Activated CD4-positive, alpha-beta memory T cell treated with anti-CD3 and anti-CD28 coated beads for 36 hours (primary cell): ENCODE measurements at regions not wholly inside any gene's neighbourhood (a gene's known extent, or its start where the extent isn't known, plus 50 kb on each side); places are given as distances from the start of the nearest gene placed in this dataset.
A peak's percentile ranks its signal among the peaks of the same experiment; 100 is the strongest.

Source experiments
- CTCF ChIA-PET: fragments of 350-600 bp; sonication (Branson Sonifier 250); formaldehyde crosslinking; loops from one replicate; lab custom pipeline; 2021; ENCODE audit warnings: antibody characterized with exemption, inconsistent platforms; lab: Charles Lee
- POLR2A ChIA-PET: fragments of 350-600 bp; sonication (Branson Sonifier 250); formaldehyde crosslinking; loops from one replicate; lab custom pipeline; 2021; ENCODE audit warnings: antibody characterized with exemption; lab: Charles Lee
- DNase-seq: peaks from one replicate; pipeline ENCODE4 v3.0.0-alpha.2; 2020
- H3K27ac Mint-ChIP-seq: one replicate; pipeline ENCODE4 v1.8.0; 2021; ENCODE audit warnings: mixed read lengths
- H3K27me3 Mint-ChIP-seq: one replicate; pipeline ENCODE4 v1.8.0; 2021; ENCODE audit warnings: mixed read lengths
- H3K36me3 Mint-ChIP-seq: one replicate; pipeline ENCODE4 v1.8.0; 2021; ENCODE audit warnings: mixed read lengths
- H3K4me1 Mint-ChIP-seq: one replicate; pipeline ENCODE4 v1.8.0; 2021; ENCODE audit warnings: low read depth, mixed read lengths
- H3K4me3 Mint-ChIP-seq: one replicate; pipeline ENCODE4 v1.8.0; 2021; ENCODE audit warnings: mild to moderate bottlenecking, mixed read lengths
- H3K9me3 Mint-ChIP-seq: one replicate; pipeline ENCODE4 v1.8.0; 2021; ENCODE audit warnings: mixed read lengths
- intact Hi-C: fragments of 100-400 bp; cut with micrococcal nuclease; formaldehyde crosslinking; loops from one replicate; pipeline ENCODE4 v1.15.1; 2023

GRCh38 chr2:122129399-122129798, 373.9 kb downstream of the TSN start:
- intact Hi-C loops: no loop called here
- Mint-ChIP-seq H3K27me3 (no peaks in the 10 kb centered on the region), H3K36me3 (peaks cover 2% of the 10 kb centered on the region), H3K27ac (no peak overlapping the region), H3K9me3 (peaks cover 34% of the 10 kb centered on the region), H3K4me3 (no peak overlapping the region), H3K4me1 (no peaks in the 10 kb centered on the region)
- DNase-seq: no peak
- POLR2A ChIA-PET: no interaction called here
- CTCF ChIA-PET: no interaction called here

GRCh38 chr2:122132147-122132691, 376.8 kb downstream of the TSN start:
- ChIA-PET CTCF (no interaction called here), POLR2A (interaction anchor here (0.9 kb wide), 1 partner anchor 11 kb away, joined by 3 read pairs; no protein-coding TSS in a partner anchor)
- peaks cover 24% of the 10 kb centered on the region for H3K9me3 Mint-ChIP-seq
- DNase-seq: no peak
- H3K27ac Mint-ChIP-seq: no peak overlapping the region
- no peaks in the 10 kb centered on the region for H3K4me1 Mint-ChIP-seq
- H3K27me3 Mint-ChIP-seq: no peaks in the 10 kb centered on the region
- no peak overlapping the region for H3K4me3 Mint-ChIP-seq
- intact Hi-C loops: no loop called here
- peaks cover 2% of the 10 kb centered on the region for H3K36me3 Mint-ChIP-seq

DNA sequence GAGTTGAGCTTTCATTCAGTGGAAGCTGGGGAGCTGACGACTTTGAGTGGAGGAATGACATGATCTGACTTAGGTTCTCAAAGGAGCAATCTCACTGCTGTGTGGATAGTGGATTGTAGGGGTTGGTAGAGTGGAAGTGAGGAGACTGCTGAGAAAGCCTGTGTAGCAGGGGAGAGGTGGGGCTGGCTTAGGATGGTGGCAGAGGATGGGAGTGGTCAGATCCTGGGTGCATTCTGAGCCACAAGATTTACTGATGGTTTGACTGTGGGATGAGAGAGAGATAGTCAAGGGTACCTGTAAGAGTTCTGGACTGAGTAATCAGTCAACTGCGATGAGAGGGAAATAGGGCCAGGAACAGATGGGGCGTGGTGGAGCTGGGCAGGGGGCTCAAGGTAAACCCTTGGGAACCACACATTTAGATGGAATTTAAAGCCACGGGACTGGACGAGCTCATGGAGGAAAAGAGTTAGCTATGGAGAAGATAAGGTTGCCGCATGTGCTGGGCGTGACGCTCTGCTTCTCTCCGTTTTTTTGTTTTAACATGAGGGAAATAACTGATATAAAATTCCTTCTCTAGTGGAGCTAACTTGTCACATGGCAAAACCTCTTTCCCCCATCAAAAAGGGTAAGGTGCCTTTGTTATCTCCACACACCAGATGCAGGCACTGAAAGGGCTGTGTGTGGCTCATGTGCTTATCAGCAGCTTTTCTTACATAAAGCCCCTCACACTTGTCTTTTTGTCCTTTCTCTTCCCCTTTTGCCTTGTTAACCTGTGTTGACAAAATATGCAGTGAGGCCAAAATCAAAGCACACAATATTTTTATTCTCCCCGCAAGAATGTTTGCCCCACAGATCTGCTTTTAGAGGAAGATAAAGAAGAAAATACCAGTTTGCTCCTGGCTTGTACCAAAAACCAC, 379.8 kb downstream of the TSN start:
- Mint-ChIP-seq H3K4me3 (no peak overlapping the region), H3K4me1 (no peaks in the 10 kb centered on the region), H3K27me3 (no peaks in the 10 kb centered on the region), H3K9me3 (peaks cover 10% of the 10 kb centered on the region), H3K27ac (no peak overlapping the region), H3K36me3 (peaks cover 2% of the 10 kb centered on the region)
- no peak for DNase-seq
- ChIA-PET POLR2A (no interaction called here), CTCF (no interaction called here)
- intact Hi-C loops: no loop called here

DNA sequence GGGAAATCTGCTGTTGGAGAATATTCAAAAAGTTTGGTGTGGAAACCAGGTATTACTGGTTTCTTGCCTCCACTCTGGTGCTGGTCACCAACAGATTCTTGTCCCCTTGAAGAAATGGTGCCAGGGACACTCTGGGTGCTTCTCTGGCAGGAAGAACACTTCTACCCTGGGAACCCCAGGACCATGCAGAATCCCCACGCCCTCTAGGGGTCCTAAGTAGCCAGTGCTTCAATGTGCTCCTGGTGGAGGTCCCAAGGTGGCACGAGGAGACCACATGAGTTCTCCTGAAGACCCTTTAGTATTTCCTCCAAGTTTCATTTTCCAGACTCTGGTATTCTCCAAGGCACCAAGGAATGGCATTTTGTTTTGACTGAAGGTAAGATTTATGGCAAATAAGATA, 380.6 kb downstream of the TSN start:
- Mint-ChIP-seq H3K4me1 (no peaks in the 10 kb centered on the region), H3K4me3 (no peak overlapping the region), H3K9me3 (peaks cover 3% of the 10 kb centered on the region), H3K27ac (no peak overlapping the region), H3K36me3 (no peaks in the 10 kb centered on the region), H3K27me3 (no peaks in the 10 kb centered on the region)
- DNase-seq: peak; percentile 26
- CTCF ChIA-PET: no interaction called here
- intact Hi-C loops: loop anchor here (1.0 kb wide), 1 partner anchor 161 kb away; no protein-coding TSS in a partner anchor
- POLR2A ChIA-PET: no interaction called here

GRCh38 chr2:122138561-122138960, 383.1 kb downstream of the TSN start:
- ChIA-PET CTCF (no interaction called here), POLR2A (no interaction called here)
- H3K4me1 Mint-ChIP-seq: no peaks in the 10 kb centered on the region
- H3K4me3 Mint-ChIP-seq: no peak overlapping the region
- no peak overlapping the region for H3K27ac Mint-ChIP-seq
- intact Hi-C loops: no loop called here
- DNase-seq: no peak
- H3K9me3 Mint-ChIP-seq: no peaks in the 10 kb centered on the region
- no peaks in the 10 kb centered on the region for H3K36me3 Mint-ChIP-seq
- no peaks in the 10 kb centered on the region for H3K27me3 Mint-ChIP-seq

DNA sequence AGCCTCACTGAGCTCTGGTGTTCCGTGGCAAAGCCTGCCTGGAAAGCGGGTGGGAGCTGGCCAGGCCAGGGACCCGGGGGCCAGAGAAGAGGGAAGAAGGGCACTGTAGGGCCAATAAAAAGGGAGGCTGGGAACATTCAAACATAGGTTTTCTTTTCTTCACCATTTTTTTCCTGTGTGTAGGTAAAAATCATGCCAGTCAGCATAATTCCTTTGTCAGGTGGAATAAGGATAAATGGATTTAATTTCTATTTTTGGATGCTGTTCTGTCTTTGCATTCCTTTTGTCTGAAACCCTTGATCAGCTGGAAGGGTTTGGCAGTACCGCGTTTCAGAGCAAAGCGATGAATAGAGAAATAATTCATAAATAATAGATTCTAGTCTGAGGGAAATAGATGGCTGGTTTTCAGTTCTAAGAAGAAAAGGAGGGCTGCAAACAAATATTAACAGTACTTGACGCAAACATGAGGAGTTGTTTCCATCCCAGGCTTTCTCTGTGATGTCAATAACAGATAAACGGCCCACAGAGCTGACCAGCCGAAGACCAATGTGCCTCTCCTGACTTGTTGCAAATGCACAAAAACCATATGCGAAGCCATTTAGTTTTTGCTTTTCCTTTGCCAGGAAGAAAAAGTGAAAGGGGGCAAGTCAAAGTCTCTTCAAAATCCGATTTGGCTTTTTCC, 384.4 kb downstream of the TSN start:
- H3K4me3 Mint-ChIP-seq: no peak overlapping the region
- DNase-seq: no peak
- no peaks in the 10 kb centered on the region for H3K27me3 Mint-ChIP-seq
- ChIA-PET CTCF (no interaction called here), POLR2A (no interaction called here)
- no peaks in the 10 kb centered on the region for H3K9me3 Mint-ChIP-seq
- H3K27ac Mint-ChIP-seq: no peak overlapping the region
- intact Hi-C loops: no loop called here
- H3K36me3 Mint-ChIP-seq: no peaks in the 10 kb centered on the region
- H3K4me1 Mint-ChIP-seq: no peaks in the 10 kb centered on the region

DNA sequence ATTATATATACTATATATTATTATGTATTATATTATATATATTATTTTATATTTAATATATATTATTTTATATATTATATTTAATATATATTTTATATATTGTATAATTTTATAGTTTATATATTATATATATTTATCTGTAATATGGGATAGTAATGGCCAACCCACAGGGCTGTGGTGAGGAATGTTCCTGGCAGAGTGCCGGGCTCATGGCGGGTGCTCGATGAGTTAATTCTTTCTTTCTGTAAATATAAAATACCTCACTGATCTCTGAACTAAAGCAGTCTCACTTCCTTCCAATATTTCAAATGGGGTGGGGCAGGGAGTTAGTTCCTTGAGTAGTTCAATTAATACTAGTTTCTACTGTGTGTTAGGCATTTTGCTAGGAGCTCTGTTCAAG, 389.4 kb downstream of the TSN start:
- no peaks in the 10 kb centered on the region for H3K27me3 Mint-ChIP-seq
- no peak overlapping the region for H3K4me3 Mint-ChIP-seq
- H3K36me3 Mint-ChIP-seq: no peaks in the 10 kb centered on the region
- H3K9me3 Mint-ChIP-seq: no peaks in the 10 kb centered on the region
- H3K4me1 Mint-ChIP-seq: no peaks in the 10 kb centered on the region
- ChIA-PET CTCF (no interaction called here), POLR2A (no interaction called here)
- DNase-seq: no peak
- H3K27ac Mint-ChIP-seq: no peak overlapping the region
- intact Hi-C loops: no loop called here

DNA sequence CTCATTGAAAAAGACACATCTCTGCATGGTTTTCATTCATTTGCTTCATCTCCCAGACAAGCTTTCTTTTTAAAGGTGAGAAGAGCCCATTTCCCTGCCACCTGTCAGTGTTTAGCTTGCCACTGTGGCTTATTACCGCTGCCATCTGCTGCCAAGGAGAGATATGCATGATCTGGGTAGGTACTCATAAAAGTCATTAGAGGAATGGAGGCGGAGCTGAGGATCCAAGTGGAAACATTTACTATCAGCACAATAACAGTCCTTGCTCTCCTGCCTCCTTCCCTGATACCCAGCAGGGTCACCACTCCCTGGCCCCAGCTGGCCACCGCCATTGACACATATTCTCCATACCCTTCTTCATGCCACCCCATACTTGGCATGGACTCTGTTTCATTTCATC, 390.4 kb downstream of the TSN start:
- intact Hi-C loops: no loop called here
- Mint-ChIP-seq H3K4me1 (no peaks in the 10 kb centered on the region), H3K27ac (no peak overlapping the region), H3K36me3 (no peaks in the 10 kb centered on the region), H3K27me3 (no peaks in the 10 kb centered on the region), H3K9me3 (no peaks in the 10 kb centered on the region), H3K4me3 (no peak overlapping the region)
- CTCF ChIA-PET: no interaction called here
- DNase-seq: no peak
- POLR2A ChIA-PET: no interaction called here

DNA sequence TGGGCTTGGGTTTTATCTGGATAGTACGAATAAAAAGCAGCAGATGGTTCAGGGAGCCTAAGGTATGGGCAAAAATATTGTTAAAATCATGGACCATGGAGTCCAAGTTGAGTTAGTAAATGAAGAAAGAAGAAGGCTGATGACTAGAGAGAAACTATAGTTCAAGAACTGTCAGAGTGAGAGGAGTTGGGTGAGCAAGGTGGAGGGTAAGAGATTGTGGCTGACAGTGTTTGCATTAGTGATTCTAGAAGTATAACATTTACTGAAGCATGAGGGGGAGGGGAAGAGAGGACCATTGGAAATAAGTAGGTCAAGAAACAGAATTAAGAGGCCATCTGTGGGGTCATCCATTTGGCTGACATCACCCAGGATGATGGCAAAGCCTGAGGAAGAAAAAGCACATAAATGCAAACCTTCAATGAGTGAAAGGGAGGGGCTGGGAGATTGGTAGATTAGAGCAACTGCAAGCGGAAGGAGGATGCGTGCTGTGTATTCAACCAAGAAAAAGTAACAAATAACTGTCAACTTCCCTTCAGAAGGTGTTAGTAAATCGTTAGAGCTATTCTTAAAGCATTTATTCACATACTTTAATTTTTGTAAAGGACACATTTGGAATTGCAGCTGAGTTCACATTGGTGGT, 392.8 kb downstream of the TSN start:
- no peak overlapping the region for H3K4me3 Mint-ChIP-seq
- no peak for DNase-seq
- ChIA-PET POLR2A (no interaction called here), CTCF (no interaction called here)
- no peak overlapping the region for H3K27ac Mint-ChIP-seq
- intact Hi-C loops: no loop called here
- H3K9me3 Mint-ChIP-seq: no peaks in the 10 kb centered on the region
- no peaks in the 10 kb centered on the region for H3K27me3 Mint-ChIP-seq
- no peaks in the 10 kb centered on the region for H3K4me1 Mint-ChIP-seq
- H3K36me3 Mint-ChIP-seq: no peaks in the 10 kb centered on the region

- Mint-ChIP-seq H3K27ac (no peak overlapping the region), H3K36me3 (no peaks in the 10 kb centered on the region), H3K4me1 (no peaks in the 10 kb centered on the region), H3K27me3 (no peaks in the 10 kb centered on the region), H3K9me3 (no peaks in the 10 kb centered on the region), H3K4me3 (no peak overlapping the region)
- intact Hi-C loops: no loop called here
- POLR2A ChIA-PET: no interaction called here
- CTCF ChIA-PET: no interaction called here
- no peak for DNase-seq
Measured at GRCh38 chr2:122150524-122151280, 395.3 kb downstream of the TSN start.

GRCh38 chr2:122152571-122152970, 397.1 kb downstream of the TSN start:
- Mint-ChIP-seq H3K27me3 (no peaks in the 10 kb centered on the region), H3K4me3 (no peak overlapping the region), H3K27ac (no peak overlapping the region), H3K4me1 (no peaks in the 10 kb centered on the region), H3K9me3 (no peaks in the 10 kb centered on the region), H3K36me3 (no peaks in the 10 kb centered on the region)
- CTCF ChIA-PET: no interaction called here
- POLR2A ChIA-PET: no interaction called here
- no peak for DNase-seq
- intact Hi-C loops: no loop called here
